ENCODE measurements at regions not wholly inside any gene's neighbourhood (a gene's known extent, or its start where the extent isn't known, plus 50 kb on each side); places are given as distances from the start of the nearest gene placed in this dataset.

DNA sequence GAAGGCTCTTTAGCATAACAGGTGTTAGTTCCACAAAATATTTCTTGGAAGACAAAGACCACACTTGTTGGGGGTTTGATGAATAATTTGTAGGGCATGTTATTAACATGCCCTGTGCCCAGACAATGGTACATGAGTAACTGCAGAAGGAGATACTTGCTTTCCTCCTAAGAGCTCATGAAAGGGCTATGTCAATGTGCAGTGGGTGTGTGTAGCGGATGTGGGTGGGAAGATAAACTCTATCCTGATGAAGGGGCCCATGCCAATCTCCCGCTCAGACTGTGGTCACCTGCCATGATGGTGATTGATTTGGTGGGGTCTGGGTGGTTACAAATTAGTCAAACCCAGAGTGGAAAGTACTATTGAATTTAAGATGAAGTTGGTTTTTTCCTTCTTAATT, 69.8 kb upstream of the DNAH14 start:
- peaks cover 5% of the 10 kb centered on the region for H3K36me3 Mint-ChIP-seq (ENCODE audit: low read depth)
- H3K9me3 Mint-ChIP-seq = peaks cover 2% of the 10 kb centered on the region
- H3K27ac Mint-ChIP-seq (ENCODE audit: unreplicated experiment) = no peak overlapping the region
- H3K4me3 Mint-ChIP-seq = no peak overlapping the region
- H3K27me3 Mint-ChIP-seq (ENCODE audit: low read depth) = peaks cover 3% of the 10 kb centered on the region
- DNase-seq (ENCODE audit: low read depth, low spot score) = no peak
- TF ChIP-seq, protein P1, sequence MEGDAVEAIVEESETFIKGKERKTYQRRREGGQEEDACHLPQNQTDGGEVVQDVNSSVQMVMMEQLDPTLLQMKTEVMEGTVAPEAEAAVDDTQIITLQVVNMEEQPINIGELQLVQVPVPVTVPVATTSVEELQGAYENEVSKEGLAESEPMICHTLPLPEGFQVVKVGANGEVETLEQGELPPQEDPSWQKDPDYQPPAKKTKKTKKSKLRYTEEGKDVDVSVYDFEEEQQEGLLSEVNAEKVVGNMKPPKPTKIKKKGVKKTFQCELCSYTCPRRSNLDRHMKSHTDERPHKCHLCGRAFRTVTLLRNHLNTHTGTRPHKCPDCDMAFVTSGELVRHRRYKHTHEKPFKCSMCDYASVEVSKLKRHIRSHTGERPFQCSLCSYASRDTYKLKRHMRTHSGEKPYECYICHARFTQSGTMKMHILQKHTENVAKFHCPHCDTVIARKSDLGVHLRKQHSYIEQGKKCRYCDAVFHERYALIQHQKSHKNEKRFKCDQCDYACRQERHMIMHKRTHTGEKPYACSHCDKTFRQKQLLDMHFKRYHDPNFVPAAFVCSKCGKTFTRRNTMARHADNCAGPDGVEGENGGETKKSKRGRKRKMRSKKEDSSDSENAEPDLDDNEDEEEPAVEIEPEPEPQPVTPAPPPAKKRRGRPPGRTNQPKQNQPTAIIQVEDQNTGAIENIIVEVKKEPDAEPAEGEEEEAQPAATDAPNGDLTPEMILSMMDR (conservative IDR thresholded peaks at IDR 0.05) = no peak
- peaks cover 23% of the 10 kb centered on the region for H3K4me1 Mint-ChIP-seq

DNA sequence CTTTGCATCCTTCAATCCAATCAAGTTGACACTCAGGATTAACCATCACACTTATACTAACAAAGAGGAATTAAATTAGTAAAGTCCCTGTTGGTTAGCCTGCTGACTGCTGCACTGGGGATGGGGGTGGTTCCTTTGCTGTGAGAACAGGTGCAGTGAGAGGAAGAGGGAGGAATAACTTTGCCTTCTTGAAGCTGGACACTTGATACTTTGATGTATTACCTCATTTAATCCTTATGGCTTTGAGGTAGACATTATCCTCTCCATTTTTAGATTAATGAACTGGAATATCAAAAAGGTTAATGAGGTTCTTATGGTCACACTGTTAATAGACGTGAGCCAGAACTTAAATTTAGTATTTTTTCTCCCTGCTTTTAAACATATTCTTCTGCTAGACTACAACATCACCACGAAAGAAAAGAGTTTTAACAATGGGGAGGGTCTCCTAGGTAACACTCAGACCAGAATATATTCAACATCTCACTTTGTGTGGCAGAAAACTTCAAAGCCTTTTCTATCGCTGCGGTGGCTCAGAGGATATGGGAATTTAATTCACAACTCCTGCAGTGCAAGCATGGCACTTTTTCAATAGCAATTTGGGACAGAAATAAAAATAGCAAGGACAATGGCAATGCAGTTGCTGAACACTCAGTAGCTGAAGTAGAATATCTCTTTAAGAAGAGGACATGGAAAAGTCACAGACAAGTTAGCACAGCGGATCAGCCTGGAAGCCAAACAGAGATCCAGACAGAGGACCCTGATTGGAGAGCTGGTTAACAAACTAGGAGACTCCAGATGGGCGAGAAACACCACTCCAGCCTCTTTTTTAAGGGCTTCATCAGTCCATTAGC, 68.8 kb upstream of the DNAH14 start:
- Mint-ChIP-seq H3K27me3 (ENCODE audit: low read depth) (peaks cover 3% of the 10 kb centered on the region), H3K4me3 (peak overlapping the region; percentile 5), H3K9me3 (peaks cover 2% of the 10 kb centered on the region), H3K4me1 (peaks cover 23% of the 10 kb centered on the region), H3K36me3 (ENCODE audit: low read depth) (peaks cover 7% of the 10 kb centered on the region), H3K27ac (ENCODE audit: unreplicated experiment) (no peak overlapping the region)
- TF ChIP-seq, protein P1 (conservative IDR thresholded peaks at IDR 0.05) = no peak
- DNase-seq (ENCODE audit: low read depth, low spot score) = no peak

DNA sequence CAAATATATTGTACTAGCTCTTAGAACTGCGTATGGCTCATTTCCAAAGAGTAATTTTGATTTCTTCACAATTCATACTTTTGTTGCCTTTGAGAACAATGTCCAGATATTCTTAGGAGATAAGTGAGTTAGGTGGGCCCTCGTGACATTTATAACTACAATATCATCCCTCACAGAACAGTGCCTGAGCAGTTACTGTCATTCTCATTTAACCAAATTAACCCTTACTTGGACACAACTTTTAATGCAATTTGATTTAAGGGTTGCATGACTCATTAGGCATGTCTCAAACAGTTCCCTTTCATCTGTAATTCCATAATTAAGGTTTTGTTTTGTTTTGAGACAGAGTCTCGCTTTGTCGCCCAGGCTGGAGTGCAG, 68.1 kb upstream of the DNAH14 start:
- Mint-ChIP-seq H3K4me3 (no peak overlapping the region), H3K27me3 (ENCODE audit: low read depth) (peaks cover 3% of the 10 kb centered on the region), H3K27ac (ENCODE audit: unreplicated experiment) (peak overlapping the region; percentile 22), H3K36me3 (ENCODE audit: low read depth) (peaks cover 12% of the 10 kb centered on the region), H3K4me1 (peaks cover 23% of the 10 kb centered on the region), H3K9me3 (peaks cover 6% of the 10 kb centered on the region)
- DNase-seq (ENCODE audit: low read depth, low spot score) = no peak
- TF ChIP-seq, protein P1 (conservative IDR thresholded peaks at IDR 0.05) = no peak

DNA sequence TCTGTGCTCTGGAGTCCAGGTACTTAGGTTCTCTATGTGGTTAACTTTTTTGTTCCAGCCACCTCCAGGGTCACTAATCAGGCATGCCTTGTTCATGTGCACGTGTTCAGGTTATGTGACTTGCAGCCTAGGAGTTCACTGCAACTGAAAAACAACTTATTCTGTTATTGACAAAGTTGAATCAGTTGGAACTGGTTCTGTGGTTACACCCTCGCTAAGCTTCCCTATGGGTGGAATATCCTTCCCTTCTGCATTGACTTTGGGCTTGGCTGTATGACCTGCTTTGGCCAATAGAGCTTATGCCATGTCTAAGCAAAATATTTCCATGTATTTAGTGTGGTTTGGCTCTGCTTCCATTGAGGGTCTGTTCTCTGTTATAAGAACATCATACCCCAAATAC, 66.0 kb upstream of the DNAH14 start:
- Mint-ChIP-seq H3K36me3 (ENCODE audit: low read depth) (peaks cover 15% of the 10 kb centered on the region), H3K9me3 (peaks cover 11% of the 10 kb centered on the region)

DNA sequence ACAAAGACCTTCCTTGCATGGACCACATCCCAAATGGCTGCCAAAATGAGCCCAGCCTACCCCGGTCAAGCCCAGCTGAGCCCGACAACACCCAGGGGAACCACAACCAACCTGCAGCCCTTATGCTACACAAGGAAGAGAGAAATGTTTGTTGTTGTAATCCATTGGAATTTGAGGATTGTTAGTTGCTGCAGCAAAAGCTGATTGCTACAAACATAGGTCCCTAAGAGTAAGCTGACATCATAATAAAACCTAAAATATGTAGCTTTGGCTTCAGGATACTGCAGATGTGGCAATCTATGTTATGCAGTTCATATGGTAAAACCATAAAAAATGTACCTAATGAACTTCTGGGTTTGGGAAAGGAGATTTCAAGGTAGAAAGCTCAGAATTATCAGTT, 65.5 kb upstream of the DNAH14 start:
- H3K4me3 Mint-ChIP-seq = no peak overlapping the region
- TF ChIP-seq, protein P1 (conservative IDR thresholded peaks at IDR 0.05) = no peak
- H3K27me3 Mint-ChIP-seq (ENCODE audit: low read depth) = peaks cover 3% of the 10 kb centered on the region
- H3K9me3 Mint-ChIP-seq = peaks cover 11% of the 10 kb centered on the region
- peaks cover 23% of the 10 kb centered on the region for H3K4me1 Mint-ChIP-seq
- no peak for DNase-seq (ENCODE audit: low read depth, low spot score)
- H3K36me3 Mint-ChIP-seq (ENCODE audit: low read depth) = peaks cover 17% of the 10 kb centered on the region
- H3K27ac Mint-ChIP-seq (ENCODE audit: unreplicated experiment) = no peak overlapping the region

More for the DNA sequence above, 66.0 kb upstream of the DNAH14 start:
- H3K4me1 Mint-ChIP-seq = peaks cover 23% of the 10 kb centered on the region
- TF ChIP-seq, protein P1 (conservative IDR thresholded peaks at IDR 0.05) = no peak
- H3K27ac Mint-ChIP-seq (ENCODE audit: unreplicated experiment) = no peak overlapping the region
- no peak overlapping the region for H3K4me3 Mint-ChIP-seq
- H3K27me3 Mint-ChIP-seq (ENCODE audit: low read depth) = peaks cover 3% of the 10 kb centered on the region
- no peak for DNase-seq (ENCODE audit: low read depth, low spot score)
